GM18907 (cell line): ENCODE measurements at regions not wholly inside any gene's neighbourhood (a gene's known extent, or its start where the extent isn't known, plus 50 kb on each side); places are given as distances from the start of the nearest gene placed in this dataset.
"Not testable (repeated sequence)": the region's sequence is repeated elsewhere in the genome, so short reads cannot be mapped to it uniquely, and the experiment has no call there.

ENCODE experiments used
- ATAC-seq: cut with Tn5 transposase; IDR thresholded peaks from one replicate; pipeline ENCODE4 v1.9.1; 2021; ENCODE audit warnings: mild to moderate bottlenecking, moderate library complexity; ENCODE audit not compliant: unreplicated experiment

DNA sequence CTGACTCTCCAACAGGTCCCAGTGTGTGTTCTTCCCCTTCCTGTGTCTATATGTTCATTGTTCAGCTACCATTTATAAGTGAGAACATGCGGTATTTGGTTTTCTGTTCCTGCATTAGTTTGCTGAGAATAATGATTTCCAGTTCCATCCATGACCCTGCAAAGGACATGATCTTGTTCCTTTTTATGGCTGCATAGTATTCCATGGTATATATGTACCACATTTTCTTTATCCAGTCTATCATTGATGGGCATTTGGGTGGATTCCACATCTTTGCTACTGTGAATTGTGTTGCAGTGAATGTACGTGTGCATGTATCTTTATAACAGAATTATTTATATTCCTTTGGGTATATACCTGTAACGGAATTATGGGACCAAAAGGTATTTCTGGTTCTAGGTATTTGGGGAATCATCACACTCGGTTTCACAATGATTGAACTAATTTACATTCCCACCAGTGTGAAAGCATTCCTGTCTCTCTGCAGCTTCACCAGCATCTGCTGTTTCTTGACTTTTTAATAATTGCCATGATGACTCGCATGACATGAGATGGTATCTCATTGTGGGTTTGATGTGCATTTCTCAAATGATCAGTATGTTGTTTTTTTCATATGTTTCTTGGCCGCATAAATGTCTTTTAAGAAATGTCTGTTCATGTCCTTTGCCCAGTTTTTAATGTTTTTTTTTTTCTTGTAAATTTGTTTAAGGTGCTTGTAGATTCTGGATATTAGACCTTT is 60.2 kb downstream of the LSMEM1 start:
- ATAC-seq = no peak

DNA sequence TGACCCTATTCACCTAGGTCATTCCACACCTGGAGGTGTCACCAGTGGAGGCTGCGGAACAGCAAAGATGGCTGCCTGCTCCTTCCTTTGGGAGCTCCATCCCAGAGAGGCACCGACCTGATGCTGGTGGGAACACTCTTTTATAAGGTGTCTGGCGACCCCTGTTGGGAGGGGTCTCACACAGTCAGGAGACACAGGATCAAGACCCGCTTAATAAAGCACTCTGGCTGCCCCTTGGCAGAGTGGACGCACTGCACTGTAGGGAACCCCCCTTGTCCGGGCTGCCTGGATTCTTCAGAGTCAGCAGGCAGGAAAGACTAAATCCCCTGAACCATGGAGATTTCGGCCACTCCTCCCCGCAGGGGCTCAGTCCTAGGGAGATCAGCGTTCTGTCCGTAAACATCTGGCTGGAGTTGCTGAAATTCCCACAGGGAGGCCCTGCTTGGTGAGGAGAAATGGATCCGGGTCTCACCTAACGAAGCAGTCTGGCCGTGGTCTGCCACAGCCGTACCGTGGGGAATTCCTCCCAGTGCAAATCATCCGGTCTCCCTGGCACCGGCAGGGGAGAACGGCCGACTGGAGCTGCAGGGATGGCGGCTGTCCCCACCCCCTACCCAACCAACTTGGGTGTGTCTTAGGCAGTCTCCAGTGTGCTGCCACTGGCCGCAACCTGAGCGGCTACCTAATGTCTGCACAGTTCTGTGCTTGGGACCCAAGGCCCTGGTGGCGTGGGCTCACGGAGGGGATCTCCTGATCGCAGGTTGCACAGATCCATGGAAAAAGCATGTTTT is 66.1 kb downstream of the LSMEM1 start:
- ATAC-seq = no peak

DNA sequence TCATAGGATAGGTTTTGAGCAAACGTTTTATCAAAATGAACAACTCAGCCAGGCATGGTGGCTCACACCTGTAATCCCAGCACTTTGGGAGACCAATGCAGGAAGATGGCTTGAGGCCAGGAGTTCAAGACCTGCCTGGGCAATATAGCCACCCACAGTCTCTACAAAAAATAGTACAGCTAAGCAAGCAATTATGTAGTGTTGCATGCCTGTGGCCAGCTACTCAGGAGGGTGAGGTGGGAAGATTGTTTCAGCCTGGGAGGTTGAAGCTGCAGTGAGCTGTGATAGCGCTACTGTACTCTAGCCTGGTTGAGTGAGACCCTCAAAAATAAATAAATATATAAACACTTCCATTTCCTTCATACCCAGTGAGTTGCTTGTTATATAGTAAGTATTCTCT is 67.1 kb downstream of the LSMEM1 start:
- no peak for ATAC-seq

DNA sequence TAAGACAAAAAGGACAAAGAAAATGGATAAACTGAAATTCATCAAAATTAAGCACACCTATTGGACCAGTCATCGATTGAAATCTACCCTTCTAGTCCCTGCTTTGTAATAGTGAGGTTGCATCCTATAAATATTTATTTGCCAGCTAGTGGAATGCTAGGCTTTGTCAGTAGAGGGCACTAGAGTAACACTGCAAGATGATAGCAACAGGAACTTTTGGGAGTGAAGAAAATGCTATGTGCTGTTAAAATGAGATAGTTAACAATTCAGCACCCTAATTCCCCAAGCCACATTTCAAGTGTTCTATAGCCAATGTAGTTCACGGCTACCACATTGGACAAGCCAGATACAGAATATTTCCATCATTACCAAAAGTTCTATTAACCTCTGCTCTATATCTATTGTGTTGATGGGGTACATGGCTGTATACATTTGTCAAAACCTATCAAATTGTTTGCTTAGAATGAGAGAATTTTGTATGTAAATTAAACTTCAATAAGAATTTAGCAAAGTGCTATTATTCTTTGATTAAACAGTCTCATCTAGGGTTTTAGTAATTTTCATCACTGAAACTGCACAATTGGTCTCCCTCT is 69.8 kb downstream of the LSMEM1 start:
- peak; percentile 93 for ATAC-seq

DNA sequence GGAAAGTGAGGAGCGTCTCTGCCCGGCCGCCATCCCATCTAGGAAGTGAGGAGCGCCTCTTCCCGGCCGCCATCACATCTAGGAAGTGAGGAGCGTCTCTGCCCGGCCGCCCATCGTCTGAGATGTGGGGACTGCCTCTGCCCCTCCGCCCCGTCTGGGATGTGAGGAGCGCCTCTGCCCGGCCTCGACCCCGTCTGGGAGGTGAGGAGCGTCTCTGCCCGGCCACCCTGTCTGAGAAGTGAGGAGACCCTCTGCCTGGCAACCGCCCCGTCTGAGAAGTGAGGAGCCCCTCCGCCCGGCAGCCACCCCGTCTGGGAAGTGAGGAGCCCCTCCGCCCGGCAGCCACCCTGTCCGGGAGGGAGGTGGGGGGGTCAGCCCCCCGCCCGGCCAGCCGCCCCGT is 70.7 kb downstream of the LSMEM1 start:
- ATAC-seq = not testable (repeated sequence)

DNA sequence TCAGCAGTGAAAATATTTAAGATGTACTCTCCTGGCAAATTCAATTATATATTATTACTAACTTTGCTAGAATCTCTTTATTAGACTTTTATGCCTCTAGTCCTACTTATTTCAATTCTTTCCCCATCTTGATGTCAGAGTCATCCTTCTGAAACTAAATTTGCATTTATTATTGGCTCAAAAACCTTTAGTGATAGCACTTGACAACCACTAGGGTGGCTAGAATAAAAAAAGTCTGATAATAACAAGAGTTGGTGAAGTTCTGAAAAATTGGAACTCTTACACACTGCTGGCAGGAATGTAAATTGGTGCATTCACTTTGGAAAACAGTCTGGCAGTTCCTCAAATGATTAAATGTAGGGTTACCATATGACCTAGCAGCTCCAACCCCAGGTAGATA is 73.8 kb downstream of the LSMEM1 start:
- ATAC-seq = no peak

DNA sequence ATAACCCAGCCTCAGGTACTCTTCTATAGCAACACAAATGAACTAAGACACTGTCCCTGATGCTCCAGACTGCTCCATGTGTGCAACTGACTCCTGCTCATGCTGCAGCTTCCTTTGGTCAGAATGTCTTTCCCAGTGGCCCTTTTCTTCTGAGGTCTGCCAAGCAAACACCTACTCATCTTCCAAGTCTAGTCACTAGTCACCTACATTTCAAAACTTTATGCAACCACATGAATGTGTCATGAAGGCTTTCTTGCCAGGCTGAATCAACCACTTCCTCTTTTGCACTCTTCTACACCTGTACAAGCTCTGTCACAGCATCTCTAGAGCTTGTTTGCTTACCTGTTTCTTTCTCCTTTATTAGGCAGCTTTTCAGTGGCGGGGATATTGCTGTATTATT is 75.8 kb downstream of the LSMEM1 start:
- peak; percentile 98 for ATAC-seq

DNA sequence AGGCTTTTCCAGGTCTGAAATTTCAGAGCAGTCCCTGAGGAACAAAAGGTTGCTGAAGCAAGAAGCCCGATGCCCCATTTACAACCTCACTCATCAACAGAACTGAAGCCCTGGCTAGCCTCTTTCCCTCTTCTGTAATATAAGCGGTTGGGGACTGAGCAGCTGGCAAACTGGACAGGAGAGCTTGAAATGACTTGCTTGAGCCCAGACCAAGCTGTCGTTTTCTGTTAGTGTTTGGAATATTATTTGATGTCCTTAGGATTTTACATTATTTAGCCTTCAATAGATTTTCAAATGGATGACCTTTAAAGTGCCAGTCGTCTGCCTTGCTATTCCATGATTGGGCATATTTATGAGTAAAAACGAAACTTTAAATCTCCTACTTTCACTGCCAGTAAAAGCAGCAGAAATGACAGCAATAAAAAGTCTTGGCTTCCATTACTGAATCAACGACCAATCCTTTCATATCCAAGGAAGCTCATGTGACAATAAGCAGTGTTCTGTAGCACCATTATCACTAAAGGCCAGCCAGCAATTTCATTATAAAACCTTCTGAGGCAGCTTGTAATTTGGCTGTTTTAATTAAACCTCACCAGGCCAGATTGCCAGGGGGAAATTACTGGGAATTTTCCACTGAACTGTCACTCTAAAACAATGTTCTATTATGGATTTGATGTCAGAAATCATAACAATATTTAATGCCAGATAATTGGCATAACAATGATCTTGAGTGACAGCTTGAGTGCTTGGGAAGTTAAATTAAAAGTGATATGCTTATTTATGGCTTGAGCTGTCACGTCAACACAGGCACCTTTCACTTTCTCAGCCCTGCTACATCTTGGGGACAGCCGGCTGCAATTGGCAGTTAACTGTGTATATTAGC is 85.9 kb downstream of the LSMEM1 start:
- no peak for ATAC-seq

DNA sequence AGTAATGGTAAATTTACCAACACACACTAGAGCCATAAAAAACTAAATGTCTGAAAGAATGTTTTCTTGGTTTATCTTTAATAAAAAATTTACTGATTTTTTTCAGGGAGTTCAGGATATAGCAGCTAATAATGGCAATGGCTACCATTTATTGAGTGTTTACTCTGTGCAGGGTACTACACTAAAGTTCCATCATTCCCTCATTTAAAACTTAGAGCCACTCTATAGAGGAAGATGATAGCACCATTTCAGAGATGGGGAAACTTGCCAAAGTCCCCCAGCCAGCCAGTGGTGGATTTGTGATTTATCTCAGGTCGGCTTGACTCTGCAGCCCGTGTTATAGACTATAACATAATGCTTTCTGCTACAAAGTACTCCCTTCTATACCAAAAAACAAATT is 86.6 kb downstream of the LSMEM1 start:
- no peak for ATAC-seq

DNA sequence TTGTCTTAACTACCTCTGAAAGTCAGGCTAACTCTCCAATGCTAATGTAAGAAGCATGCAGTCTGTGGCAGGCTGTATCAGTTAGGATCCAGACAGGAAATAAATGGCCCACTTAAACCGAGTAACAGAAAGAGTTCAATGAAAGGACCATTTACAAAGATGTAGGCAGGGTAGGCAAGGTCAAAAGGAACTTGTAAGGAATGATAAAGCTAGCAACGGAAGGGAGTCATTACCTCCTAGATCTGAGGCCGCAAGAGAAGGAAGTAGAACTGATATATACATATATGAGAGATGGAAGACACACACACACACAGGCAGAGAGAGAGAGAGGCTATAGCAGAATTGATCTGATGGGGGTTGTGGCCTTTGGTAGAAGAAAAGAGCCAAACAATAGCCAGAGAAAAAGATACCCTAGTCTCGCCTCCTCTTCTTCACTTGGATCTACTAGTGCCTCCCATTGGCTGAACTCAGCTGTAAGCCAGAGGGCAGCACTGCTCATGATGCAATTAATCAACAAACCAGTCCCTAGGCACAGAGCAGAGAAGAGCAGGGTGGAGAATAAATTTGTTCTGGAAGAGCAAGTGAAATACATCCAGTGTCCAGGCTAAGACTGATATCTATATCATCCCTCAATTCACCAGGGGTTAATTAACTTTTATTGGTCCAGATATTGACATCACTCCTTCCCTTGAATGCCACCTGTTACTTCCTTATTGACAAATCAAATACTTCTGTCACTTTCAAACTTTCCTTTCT is 91.2 kb downstream of the LSMEM1 start:
- peak; percentile 50 for ATAC-seq

DNA sequence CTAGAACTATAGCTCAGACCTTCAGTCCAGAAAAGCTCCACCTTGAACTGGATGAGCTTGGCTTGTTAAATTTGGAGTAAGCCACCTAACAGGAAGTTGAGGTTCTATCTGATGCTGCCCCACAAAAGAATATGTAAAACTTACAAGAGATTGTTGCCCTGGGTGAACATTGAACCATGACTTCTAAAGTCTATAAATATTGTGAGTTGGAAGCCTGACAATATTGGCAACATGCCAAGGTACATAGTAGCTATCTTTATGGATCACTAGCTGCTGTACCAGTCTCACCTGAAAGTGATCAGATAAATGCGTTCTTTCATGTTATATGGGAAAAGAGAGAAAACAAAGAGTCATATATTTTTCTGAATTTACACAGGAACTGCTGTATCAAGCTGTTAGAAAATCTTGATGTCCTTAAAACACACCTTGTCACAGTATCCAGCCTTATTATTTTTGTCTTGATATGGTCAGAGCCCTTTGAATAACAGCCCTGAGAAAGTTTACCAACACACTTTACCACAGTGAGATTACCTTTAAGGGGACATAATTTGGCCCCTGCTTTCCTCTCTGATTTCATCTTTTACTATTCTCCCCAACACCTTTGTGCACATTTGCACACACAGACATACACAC is 92.0 kb downstream of the LSMEM1 start:
- no peak for ATAC-seq

DNA sequence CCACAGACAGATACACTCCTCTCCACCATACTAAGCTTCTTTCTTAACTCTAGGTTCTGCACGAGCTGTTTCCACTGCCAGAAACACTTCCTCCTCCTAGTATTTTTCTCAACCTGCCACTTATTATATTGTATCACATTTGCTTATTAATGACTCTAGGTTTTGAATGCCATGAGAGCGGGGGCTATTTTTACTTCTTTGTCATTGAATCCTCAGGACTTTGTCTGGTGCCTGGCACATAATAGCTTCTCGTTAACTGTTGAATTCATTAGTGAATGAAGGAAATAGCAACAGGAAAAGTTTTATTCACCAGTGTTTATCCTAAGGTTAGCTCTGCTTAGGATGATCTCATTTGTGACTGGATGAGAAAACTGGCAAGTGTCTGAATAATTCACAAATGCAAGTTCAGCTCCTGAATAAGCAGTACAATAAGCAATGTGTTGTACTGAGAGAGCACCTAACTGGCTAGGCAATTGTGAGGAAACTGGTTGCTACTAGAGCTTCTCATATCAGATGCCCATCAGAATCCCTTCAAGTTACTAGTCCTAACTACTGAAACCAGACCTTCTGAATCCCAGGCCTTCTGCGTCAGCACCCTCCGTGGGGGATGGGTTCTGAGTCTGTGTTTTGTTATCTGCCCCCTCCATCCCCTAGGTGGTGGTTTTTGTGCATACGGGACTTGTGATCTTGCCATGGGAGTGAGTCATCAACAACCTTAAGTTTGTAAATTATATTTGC is 92.7 kb downstream of the LSMEM1 start:
- no peak for ATAC-seq

DNA sequence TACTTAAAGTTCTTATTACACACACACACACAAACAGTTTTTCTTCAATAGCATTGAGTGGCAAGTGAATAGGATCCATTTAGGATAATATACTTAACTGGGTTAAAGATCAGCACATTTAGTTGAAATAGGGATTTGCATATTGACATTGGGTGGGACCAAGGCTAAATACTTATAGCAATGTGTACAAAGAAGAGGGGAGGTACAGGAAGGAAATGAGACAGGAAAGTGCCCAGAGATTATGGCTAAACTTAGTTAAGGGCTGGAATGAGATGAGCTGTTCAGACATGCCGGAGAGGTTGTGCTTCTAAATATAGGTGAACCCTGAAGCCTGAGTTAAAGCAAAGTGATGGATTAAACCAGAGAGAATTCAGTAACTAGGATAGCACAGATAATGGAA is 95.1 kb downstream of the LSMEM1 start:
- ATAC-seq = no peak

DNA sequence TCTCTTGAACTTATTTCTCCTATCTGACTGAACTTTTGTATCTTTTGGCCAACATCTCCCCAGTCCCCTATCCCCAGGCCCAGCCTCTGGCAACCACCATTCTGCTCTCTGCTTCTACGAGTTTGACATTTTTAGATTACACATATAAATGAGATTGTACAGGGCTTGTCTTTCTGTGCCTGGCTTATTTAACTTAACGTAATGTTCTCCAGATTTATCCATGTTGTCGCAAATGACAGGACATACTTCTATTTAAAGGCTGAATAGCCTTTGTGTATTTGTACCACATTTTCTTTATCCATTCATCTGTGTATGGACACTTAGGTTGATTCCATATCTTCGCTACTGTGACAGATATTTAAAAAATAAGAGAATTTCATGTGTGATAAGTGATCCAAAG is 98.6 kb downstream of the LSMEM1 start:
- no peak for ATAC-seq

DNA sequence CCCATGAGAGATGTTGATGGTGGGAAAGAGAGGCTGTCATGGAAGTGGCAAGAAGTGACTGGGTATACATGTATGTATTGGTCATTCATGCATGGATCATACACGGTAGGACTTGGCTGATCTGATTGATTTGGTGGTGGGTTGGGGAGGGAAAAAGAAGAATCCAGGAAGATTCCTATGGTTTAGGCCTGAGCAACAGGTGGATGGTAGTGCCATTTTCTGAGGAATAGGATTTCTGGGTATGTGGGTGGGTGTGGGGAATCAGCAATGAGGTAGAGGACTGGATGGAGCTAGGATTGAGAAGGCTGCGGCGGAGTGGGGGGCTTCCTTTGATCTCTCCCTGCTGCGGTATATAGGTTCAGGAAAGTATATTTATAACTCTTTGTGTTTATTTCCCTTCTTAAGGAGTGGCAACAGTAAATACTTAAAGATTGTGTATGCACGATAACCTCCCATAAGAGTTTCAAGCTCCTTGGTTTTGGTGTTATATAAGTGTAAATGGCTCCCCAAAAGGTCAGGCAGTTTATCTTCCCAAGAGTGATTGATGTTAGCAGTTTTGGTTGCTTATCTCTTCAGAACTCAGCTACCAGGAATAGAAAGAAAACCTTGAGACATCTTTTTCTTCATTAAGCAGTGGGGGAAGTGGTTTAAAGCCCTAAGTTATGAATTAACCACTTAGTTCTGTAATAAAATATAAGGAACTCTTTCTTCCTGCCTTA is 100.1 kb downstream of the LSMEM1 start:
- ATAC-seq = no peak

DNA sequence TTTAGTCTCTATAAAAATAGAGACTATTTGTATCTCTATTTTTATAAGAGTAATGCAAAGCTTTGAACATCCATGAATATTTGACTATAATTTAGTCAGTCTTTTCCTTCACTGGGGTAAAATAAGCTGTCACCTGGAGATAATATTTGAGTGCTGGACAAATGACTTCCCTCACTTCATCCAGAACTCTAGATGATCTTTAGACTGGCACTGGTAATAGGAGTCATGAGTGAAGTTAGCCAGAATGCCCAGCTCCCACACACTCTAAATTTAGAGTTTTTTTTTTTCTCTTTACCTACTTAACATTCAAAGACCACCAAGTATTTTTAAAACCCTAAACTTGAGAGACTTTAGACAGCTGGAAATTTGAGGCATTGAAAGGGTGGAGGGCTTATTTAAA is 100.7 kb downstream of the LSMEM1 start:
- ATAC-seq = no peak

DNA sequence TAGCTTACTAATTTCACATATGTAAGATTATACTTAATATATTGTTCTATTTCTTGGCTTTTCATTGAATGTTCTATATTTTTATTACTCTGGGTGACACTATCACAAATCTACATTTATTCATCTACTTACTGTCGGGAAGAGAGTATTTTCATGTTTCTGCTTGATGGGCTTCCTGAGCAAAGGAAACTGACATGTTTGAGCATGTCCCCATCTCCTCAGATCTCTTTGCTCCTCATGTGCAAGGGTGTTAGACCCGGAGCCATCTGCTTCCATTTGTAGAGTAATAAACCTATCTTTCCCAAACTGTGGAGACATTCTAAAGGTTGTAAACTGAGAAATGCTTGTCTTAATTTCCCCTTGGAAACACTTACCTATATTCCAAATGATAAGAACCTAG is 103.5 kb downstream of the LSMEM1 start:
- no peak for ATAC-seq

DNA sequence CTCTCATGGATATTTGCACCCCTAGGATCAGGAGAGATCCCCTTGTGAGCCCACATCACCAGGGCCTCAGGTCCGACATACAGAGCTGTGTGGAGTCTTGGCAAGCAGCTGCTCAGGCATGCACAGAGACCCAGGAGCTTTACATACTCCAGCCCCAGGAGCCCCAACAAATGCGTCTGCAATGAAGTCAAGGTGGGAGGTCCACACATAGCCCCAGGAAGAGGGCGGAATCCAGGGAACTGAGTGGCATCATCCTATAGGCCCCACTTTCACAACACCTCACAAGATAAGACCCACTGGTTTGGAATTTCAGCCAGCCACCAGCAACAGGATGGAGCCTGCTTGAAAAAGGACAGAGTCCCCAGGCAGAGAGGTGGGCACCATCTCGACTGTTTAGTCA is 106.7 kb downstream of the LSMEM1 start:
- ATAC-seq = no peak
